OCI-LY3 (cell line): ENCODE measurements at regions not wholly inside any gene's neighbourhood (a gene's known extent, or its start where the extent isn't known, plus 50 kb on each side); places are given as distances from the start of the nearest gene placed in this dataset.

Experiments used
- EZH2phosphoT487 ChIP-seq: fragments of 200-600 bp; shearing (Covaris generic); IDR thresholded peaks from 2 replicates; pipeline ENCODE4 v1.6.1; 2018; ENCODE audit warnings: antibody characterized with exemption, mixed run types, low read depth
- TF ChIP-seq, protein P1 (sequence below): fragments of 200-600, 300-600 bp; sonication (generic); IDR thresholded peaks from 2 replicates; pipeline ENCODE4 v1.5.1; 2014; ENCODE audit warnings: antibody characterized with exemption, low read length, low read depth

- TF ChIP-seq, protein P1, sequence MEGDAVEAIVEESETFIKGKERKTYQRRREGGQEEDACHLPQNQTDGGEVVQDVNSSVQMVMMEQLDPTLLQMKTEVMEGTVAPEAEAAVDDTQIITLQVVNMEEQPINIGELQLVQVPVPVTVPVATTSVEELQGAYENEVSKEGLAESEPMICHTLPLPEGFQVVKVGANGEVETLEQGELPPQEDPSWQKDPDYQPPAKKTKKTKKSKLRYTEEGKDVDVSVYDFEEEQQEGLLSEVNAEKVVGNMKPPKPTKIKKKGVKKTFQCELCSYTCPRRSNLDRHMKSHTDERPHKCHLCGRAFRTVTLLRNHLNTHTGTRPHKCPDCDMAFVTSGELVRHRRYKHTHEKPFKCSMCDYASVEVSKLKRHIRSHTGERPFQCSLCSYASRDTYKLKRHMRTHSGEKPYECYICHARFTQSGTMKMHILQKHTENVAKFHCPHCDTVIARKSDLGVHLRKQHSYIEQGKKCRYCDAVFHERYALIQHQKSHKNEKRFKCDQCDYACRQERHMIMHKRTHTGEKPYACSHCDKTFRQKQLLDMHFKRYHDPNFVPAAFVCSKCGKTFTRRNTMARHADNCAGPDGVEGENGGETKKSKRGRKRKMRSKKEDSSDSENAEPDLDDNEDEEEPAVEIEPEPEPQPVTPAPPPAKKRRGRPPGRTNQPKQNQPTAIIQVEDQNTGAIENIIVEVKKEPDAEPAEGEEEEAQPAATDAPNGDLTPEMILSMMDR: no peak
- no peak for TF ChIP-seq EZH2phosphoT487
Observed at GRCh38 chr2:47999512-47999911, 93.2 kb upstream of the FBXO11 start.
